Adrenal gland (tissue), 5 donors: ENCODE measurements at regions not wholly inside any gene's neighbourhood (a gene's known extent, or its start where the extent isn't known, plus 50 kb on each side); places are given as distances from the start of the nearest gene placed in this dataset.
"Not testable (repeated sequence)": the region's sequence is repeated elsewhere in the genome, so short reads cannot be mapped to it uniquely, and the experiment has no call there.

Experiments
- CTCF ChIP-seq, 6 experiments: fragments of 450-650 bp in 4 of 6; fragments of 200-600 bp in 2 of 6; sonication (generic) in 1 of 6; IDR thresholded peaks; 1 replicate in 5 of 6; 2 replicates in 1 of 6; pipeline versions ENCODE4 v1.5.1 to v1.8.0; 2016 to 2021; ENCODE audit warnings: antibody characterized with exemption in 6 of 6, mild to moderate bottlenecking in 2 of 6, moderate library complexity in 1 of 6
- POLR2A ChIP-seq, 2 donors: fragments of 450-650 bp; IDR thresholded peaks; one replicate each; pipeline ENCODE4 v1.6.1; 2017; ENCODE audit warnings: antibody characterized with exemption in 2 of 2, mild to moderate bottlenecking in 2 of 2, moderate library complexity in 1 of 2
- donor health status: DM: no; HTN: no; CAD: no.

- TF ChIP-seq CTCF, POLR2A (IDR thresholded peaks at IDR 0.05): not testable (repeated sequence)
These were observed 116.6 kb upstream of the MBNL1 start for GRCh38 chr3:152151877-152152765.
